GM12878 (cell line): ENCODE measurements at regions not wholly inside any gene's neighbourhood (a gene's known extent, or its start where the extent isn't known, plus 50 kb on each side); places are given as distances from the start of the nearest gene placed in this dataset.

ENCODE experiments used
- MTA2 ChIP-seq: fragments of 450-650 bp; IDR thresholded peaks from 2 replicates; pipeline ENCODE4 v1.6.1; 2016; ENCODE audit warnings: low read depth, mild to moderate bottlenecking, moderate library complexity
- RBBP5 ChIP-seq: fragments of 200-600 bp; sonication (generic); conservative IDR thresholded peaks from 2 replicates; pipeline ENCODE4 v1.6.1; 2016
- ZZZ3 ChIP-seq: IDR thresholded peaks from 2 replicates; pipeline ENCODE4 v1.6.1; 2011; ENCODE audit warnings: low read depth; ENCODE audit not compliant: control insufficient read depth, insufficient read length
- TF ChIP-seq, protein P1 (sequence below): fragments of 150-350 bp; IDR thresholded peaks from 2 replicates; pipeline ENCODE4 v1.6.1; 2016; ENCODE audit warnings: low read depth, low read length
- TF ChIP-seq, protein P2 (sequence below): IDR thresholded peaks from 2 replicates; pipeline ENCODE4 v1.6.1; 2012; ENCODE audit warnings: low read length, inconsistent platforms
- TF ChIP-seq, protein P3 (sequence below): IDR thresholded peaks from 2 replicates; pipeline ENCODE4 v1.6.1; 2011; ENCODE audit warnings: mild to moderate bottlenecking, low read depth, low read length, moderate library complexity; ENCODE audit not compliant: insufficient replicate concordance
- TF ChIP-seq, protein P4 (sequence below): fragments of 450-650 bp; formaldehyde crosslinking; IDR thresholded peaks from 2 replicates; pipeline ENCODE4 v1.5.0; 2022; ENCODE audit warnings: mild to moderate bottlenecking, missing genetic modification characterization
- TF ChIP-seq, protein P5 (sequence below): fragments of 450-650 bp; IDR thresholded peaks from 2 replicates; pipeline ENCODE4 v1.6.1; 2014; ENCODE audit warnings: mild to moderate bottlenecking

DNA sequence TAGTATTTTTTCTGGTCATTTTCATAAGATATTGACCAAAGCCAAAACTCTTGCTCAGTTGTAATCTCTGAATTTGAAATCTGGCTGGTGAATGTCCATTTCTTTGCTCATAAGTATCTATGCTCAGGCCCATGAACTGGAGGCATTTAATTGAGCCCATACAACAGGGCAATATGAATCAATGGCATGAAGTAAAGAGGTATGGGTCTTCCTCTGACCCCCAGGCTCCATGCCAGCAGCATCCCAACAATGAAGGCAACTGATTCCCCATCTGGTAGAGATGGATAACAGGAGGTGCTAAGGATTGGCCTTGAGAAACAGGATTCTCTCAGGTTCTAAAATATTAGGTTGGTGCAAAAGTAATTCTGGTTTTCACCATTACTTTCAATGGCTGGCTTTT lies 330.8 kb downstream of the LIG4 start (continued):
- TF ChIP-seq, protein P1, sequence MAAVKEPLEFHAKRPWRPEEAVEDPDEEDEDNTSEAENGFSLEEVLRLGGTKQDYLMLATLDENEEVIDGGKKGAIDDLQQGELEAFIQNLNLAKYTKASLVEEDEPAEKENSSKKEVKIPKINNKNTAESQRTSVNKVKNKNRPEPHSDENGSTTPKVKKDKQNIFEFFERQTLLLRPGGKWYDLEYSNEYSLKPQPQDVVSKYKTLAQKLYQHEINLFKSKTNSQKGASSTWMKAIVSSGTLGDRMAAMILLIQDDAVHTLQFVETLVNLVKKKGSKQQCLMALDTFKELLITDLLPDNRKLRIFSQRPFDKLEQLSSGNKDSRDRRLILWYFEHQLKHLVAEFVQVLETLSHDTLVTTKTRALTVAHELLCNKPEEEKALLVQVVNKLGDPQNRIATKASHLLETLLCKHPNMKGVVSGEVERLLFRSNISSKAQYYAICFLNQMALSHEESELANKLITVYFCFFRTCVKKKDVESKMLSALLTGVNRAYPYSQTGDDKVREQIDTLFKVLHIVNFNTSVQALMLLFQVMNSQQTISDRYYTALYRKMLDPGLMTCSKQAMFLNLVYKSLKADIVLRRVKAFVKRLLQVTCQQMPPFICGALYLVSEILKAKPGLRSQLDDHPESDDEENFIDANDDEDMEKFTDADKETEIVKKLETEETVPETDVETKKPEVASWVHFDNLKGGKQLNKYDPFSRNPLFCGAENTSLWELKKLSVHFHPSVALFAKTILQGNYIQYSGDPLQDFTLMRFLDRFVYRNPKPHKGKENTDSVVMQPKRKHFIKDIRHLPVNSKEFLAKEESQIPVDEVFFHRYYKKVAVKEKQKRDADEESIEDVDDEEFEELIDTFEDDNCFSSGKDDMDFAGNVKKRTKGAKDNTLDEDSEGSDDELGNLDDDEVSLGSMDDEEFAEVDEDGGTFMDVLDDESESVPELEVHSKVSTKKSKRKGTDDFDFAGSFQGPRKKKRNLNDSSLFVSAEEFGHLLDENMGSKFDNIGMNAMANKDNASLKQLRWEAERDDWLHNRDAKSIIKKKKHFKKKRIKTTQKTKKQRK: no peak
- no peak for TF ChIP-seq RBBP5
- TF ChIP-seq, protein P2, sequence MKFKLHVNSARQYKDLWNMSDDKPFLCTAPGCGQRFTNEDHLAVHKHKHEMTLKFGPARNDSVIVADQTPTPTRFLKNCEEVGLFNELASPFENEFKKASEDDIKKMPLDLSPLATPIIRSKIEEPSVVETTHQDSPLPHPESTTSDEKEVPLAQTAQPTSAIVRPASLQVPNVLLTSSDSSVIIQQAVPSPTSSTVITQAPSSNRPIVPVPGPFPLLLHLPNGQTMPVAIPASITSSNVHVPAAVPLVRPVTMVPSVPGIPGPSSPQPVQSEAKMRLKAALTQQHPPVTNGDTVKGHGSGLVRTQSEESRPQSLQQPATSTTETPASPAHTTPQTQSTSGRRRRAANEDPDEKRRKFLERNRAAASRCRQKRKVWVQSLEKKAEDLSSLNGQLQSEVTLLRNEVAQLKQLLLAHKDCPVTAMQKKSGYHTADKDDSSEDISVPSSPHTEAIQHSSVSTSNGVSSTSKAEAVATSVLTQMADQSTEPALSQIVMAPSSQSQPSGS: no peak
- no peak for TF ChIP-seq ZZZ3
- TF ChIP-seq, protein P3, sequence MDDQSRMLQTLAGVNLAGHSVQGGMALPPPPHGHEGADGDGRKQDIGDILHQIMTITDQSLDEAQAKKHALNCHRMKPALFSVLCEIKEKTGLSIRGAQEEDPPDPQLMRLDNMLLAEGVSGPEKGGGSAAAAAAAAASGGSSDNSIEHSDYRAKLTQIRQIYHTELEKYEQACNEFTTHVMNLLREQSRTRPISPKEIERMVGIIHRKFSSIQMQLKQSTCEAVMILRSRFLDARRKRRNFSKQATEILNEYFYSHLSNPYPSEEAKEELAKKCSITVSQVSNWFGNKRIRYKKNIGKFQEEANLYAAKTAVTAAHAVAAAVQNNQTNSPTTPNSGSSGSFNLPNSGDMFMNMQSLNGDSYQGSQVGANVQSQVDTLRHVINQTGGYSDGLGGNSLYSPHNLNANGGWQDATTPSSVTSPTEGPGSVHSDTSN: no peak
- TF ChIP-seq, protein P4, sequence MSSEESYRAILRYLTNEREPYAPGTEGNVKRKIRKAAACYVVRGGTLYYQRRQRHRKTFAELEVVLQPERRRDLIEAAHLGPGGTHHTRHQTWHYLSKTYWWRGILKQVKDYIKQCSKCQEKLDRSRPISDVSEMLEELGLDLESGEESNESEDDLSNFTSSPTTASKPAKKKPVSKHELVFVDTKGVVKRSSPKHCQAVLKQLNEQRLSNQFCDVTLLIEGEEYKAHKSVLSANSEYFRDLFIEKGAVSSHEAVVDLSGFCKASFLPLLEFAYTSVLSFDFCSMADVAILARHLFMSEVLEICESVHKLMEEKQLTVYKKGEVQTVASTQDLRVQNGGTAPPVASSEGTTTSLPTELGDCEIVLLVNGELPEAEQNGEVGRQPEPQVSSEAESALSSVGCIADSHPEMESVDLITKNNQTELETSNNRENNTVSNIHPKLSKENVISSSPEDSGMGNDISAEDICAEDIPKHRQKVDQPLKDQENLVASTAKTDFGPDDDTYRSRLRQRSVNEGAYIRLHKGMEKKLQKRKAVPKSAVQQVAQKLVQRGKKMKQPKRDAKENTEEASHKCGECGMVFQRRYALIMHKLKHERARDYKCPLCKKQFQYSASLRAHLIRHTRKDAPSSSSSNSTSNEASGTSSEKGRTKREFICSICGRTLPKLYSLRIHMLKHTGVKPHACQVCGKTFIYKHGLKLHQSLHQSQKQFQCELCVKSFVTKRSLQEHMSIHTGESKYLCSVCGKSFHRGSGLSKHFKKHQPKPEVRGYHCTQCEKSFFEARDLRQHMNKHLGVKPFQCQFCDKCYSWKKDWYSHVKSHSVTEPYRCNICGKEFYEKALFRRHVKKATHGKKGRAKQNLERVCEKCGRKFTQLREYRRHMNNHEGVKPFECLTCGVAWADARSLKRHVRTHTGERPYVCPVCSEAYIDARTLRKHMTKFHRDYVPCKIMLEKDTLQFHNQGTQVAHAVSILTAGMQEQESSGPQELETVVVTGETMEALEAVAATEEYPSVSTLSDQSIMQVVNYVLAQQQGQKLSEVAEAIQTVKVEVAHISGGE: no peak
- TF ChIP-seq, protein P5, sequence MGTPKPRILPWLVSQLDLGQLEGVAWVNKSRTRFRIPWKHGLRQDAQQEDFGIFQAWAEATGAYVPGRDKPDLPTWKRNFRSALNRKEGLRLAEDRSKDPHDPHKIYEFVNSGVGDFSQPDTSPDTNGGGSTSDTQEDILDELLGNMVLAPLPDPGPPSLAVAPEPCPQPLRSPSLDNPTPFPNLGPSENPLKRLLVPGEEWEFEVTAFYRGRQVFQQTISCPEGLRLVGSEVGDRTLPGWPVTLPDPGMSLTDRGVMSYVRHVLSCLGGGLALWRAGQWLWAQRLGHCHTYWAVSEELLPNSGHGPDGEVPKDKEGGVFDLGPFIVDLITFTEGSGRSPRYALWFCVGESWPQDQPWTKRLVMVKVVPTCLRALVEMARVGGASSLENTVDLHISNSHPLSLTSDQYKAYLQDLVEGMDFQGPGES: no peak
- TF ChIP-seq MTA2: no peak
- TF ChIP-seq, all 136 proteins: peak for 0
